ENCODE measurements at regions not wholly inside any gene's neighbourhood (a gene's known extent, or its start where the extent isn't known, plus 50 kb on each side); places are given as distances from the start of the nearest gene placed in this dataset.

- H3K4me2 ChIP-seq (ENCODE audit: low read depth, low read length, poor library complexity, severe bottlenecking): no peak overlapping the region
- H3K36me3 ChIP-seq (ENCODE audit: low read length): no peaks in the 10 kb centered on the region
- H3K9me2 ChIP-seq (replicated peaks; ENCODE audit: insufficient read depth, low read length): no peaks in the 10 kb centered on the region
- H3K9me3 ChIP-seq (ENCODE audit: insufficient read depth, low read length): no peaks in the 10 kb centered on the region
- H2AFZ ChIP-seq (ENCODE audit: low read depth, low read length, severe bottlenecking): no peak overlapping the region
- H3K9ac ChIP-seq (ENCODE audit: low read length): no peak overlapping the region
- no peaks in the 10 kb centered on the region for H3K79me2 ChIP-seq (ENCODE audit: insufficient read depth, low read length)
- no peak for TF ChIP-seq CTCF (IDR thresholded peaks at IDR 0.05; ENCODE audit: insufficient read depth, low read length, poor library complexity, severe bottlenecking)
- TF ChIP-seq EZH2phosphoT487 (conservative IDR thresholded peaks at IDR 0.05; ENCODE audit: low read length): no peak
- no peaks in the 10 kb centered on the region for H3K27me3 ChIP-seq (ENCODE audit: low read length)
- H3K4me3 ChIP-seq (ENCODE audit: insufficient read depth, low read length, poor library complexity, severe bottlenecking): no peak overlapping the region
- no peaks in the 10 kb centered on the region for H3F3A ChIP-seq (ENCODE audit: insufficient read depth)
- H4K20me1 ChIP-seq (ENCODE audit: low read depth, low read length): no peaks in the 10 kb centered on the region
- H3K27ac ChIP-seq (ENCODE audit: low read depth, low read length): no peak overlapping the region
Measured at GRCh38 chr6:170076466-170077165, 214.3 kb downstream of the DLL1 start.

GRCh38 chr6:170075659-170076223 lies 215.1 kb downstream of the DLL1 start:
- Histone ChIP-seq H2AFZ (ENCODE audit: low read depth, low read length, severe bottlenecking) (no peak overlapping the region), H3K27me3 (ENCODE audit: low read length) (no peaks in the 10 kb centered on the region), H3K27ac (ENCODE audit: low read depth, low read length) (no peak overlapping the region), H3K9me2 (replicated peaks; ENCODE audit: insufficient read depth, low read length) (no peaks in the 10 kb centered on the region), H4K20me1 (ENCODE audit: low read depth, low read length) (no peaks in the 10 kb centered on the region), H3K9me3 (ENCODE audit: insufficient read depth, low read length) (no peaks in the 10 kb centered on the region), H3F3A (ENCODE audit: insufficient read depth) (no peaks in the 10 kb centered on the region), H3K4me3 (ENCODE audit: insufficient read depth, low read length, poor library complexity, severe bottlenecking) (no peak overlapping the region), H3K36me3 (ENCODE audit: low read length) (no peaks in the 10 kb centered on the region), H3K79me2 (ENCODE audit: insufficient read depth, low read length) (no peaks in the 10 kb centered on the region), H3K4me2 (ENCODE audit: low read depth, low read length, poor library complexity, severe bottlenecking) (no peak overlapping the region), H3K9ac (ENCODE audit: low read length) (no peak overlapping the region)
- TF ChIP-seq CTCF (IDR thresholded peaks at IDR 0.05; ENCODE audit: insufficient read depth, low read length, poor library complexity, severe bottlenecking) (no peak), EZH2phosphoT487 (conservative IDR thresholded peaks at IDR 0.05; ENCODE audit: low read length) (no peak)

GRCh38 chr6:170074907-170075306 lies 216.0 kb downstream of the DLL1 start:
- no peaks in the 10 kb centered on the region for H3K9me3 ChIP-seq (ENCODE audit: insufficient read depth, low read length)

More at GRCh38 chr6:170074907-170075306, 216.0 kb downstream of the DLL1 start:
- Histone ChIP-seq H3K4me3 (ENCODE audit: insufficient read depth, low read length, poor library complexity, severe bottlenecking) (no peak overlapping the region), H3K27me3 (ENCODE audit: low read length) (no peaks in the 10 kb centered on the region), H3K4me2 (ENCODE audit: low read depth, low read length, poor library complexity, severe bottlenecking) (no peak overlapping the region), H2AFZ (ENCODE audit: low read depth, low read length, severe bottlenecking) (no peak overlapping the region), H3F3A (ENCODE audit: insufficient read depth) (no peaks in the 10 kb centered on the region), H3K79me2 (ENCODE audit: insufficient read depth, low read length) (no peaks in the 10 kb centered on the region), H4K20me1 (ENCODE audit: low read depth, low read length) (no peaks in the 10 kb centered on the region), H3K9me2 (replicated peaks; ENCODE audit: insufficient read depth, low read length) (no peaks in the 10 kb centered on the region), H3K27ac (ENCODE audit: low read depth, low read length) (no peak overlapping the region), H3K36me3 (ENCODE audit: low read length) (no peaks in the 10 kb centered on the region), H3K9ac (ENCODE audit: low read length) (no peak overlapping the region)
- no peak for TF ChIP-seq CTCF (IDR thresholded peaks at IDR 0.05; ENCODE audit: insufficient read depth, low read length, poor library complexity, severe bottlenecking)
- TF ChIP-seq EZH2phosphoT487 (conservative IDR thresholded peaks at IDR 0.05; ENCODE audit: low read length): no peak

Measured in SU-DHL-6 (cell line).